Lower leg skin (tissue), 4 donors: ENCODE measurements at regions not wholly inside any gene's neighbourhood (a gene's known extent, or its start where the extent isn't known, plus 50 kb on each side); places are given as distances from the start of the nearest gene placed in this dataset.

Source experiments
- DNase-seq, 2 donors: peaks; one replicate each; pipeline ENCODE4 v3.0.0-alpha.2; 2019; ENCODE audit warnings: low spot score in 2 of 2
- H3K4me3 ChIP-seq: fragments of 200-600 bp; sonication (generic); 2 replicates; pipeline ENCODE4 v1.5.1; 2017; ENCODE audit warnings: mild to moderate bottlenecking, low read depth; ENCODE audit not compliant: poor library complexity, severe bottlenecking
- CTCF ChIP-seq, 3 donors: fragments of 450-650 bp; IDR thresholded peaks; one replicate each; pipeline ENCODE4 v1.5.1; 2016; ENCODE audit warnings: antibody characterized with exemption in 3 of 3, mild to moderate bottlenecking in 3 of 3, moderate library complexity in 2 of 3
- POLR2A ChIP-seq, 2 donors: fragments of 450-650 bp; IDR thresholded peaks; one replicate each; pipeline ENCODE4 v1.6.1; 2016 to 2017; ENCODE audit warnings: antibody characterized with exemption in 2 of 2, mild to moderate bottlenecking in 1 of 2, moderate library complexity in 1 of 2
- WGBS, 2 donors: methylation state at CpG; one replicate each; pipeline ENCODE4 v1.1.5; 2018; 5-methylcytosine and 5-hydroxymethylcytosine counted together
- intact Hi-C: fragments of 100-400 bp; cut with DNase I; formaldehyde crosslinking; loops from one replicate; pipeline ENCODE4 v1.15.0; 2023; ENCODE audit warnings: low total_unique reads

GRCh38 chr3:3281024-3281423 is 101.5 kb upstream of the CRBN start:
- intact Hi-C loops: no loop called here
- no peak overlapping the region for H3K4me3 ChIP-seq
- DNase-seq: no peak
- 65 to 71% methylated on average over 2 of the region's 2 CpGs for WGBS, 2 donors
- TF ChIP-seq CTCF (IDR thresholded peaks at IDR 0.05): no peak
- no peak for TF ChIP-seq POLR2A (IDR thresholded peaks at IDR 0.05)

DNA sequence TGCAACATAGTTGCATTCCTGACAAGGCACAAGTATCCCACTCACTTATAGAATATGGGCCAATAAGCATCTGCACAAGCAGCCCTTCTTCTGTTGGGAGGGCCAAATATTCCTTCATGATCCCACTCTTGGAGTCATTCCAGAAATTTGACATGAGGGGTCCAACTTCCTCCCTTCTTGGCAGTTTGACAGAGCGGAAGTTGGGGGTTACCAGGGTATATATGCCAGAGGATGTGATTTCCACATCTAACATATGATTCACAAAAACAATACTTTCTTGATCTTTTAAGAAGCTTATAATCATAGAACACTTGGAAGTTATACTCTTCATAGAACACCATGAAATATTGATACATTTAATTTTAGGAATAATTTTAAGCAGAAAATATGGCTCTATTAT is 100.9 kb upstream of the CRBN start:
- no peak for DNase-seq
- TF ChIP-seq POLR2A (IDR thresholded peaks at IDR 0.05) (no peak), CTCF (IDR thresholded peaks at IDR 0.05) (no peak)
- 53 to 74% methylated on average over 1 of the region's 1 CpG for WGBS, 2 donors
- no peak overlapping the region for H3K4me3 ChIP-seq
- intact Hi-C loops: no loop called here

DNA sequence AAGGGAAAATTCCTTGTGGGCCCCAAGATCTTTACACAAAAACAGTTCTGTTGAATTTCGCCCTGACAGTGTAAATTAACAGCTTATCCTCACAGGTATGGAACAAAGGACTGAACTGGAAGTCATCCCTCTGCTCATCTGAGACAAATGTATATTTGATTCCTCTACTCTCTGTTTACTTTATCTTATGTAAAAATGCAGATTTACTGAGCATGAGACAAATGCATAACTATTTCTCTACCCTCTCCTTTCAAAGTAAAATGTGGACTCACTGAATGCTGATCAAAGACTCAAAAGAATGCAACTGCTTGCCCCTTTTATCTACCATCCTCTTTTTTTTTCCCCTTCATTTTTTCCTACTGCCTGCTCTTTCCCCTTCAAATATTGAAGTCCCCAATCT is 98.6 kb upstream of the CRBN start:
- DNase-seq: no peak
- 50 to 52% methylated on average over 1 of the region's 1 CpG for WGBS, 2 donors
- H3K4me3 ChIP-seq: no peak overlapping the region
- no peak for TF ChIP-seq POLR2A (IDR thresholded peaks at IDR 0.05)
- no peak for TF ChIP-seq CTCF (IDR thresholded peaks at IDR 0.05)
- intact Hi-C loops: no loop called here

- WGBS, 2 donors: 90 to 91% methylated on average over 2 of the region's 2 CpGs
- DNase-seq: no peak
- intact Hi-C loops: no loop called here
- H3K4me3 ChIP-seq: no peak overlapping the region
- TF ChIP-seq CTCF (IDR thresholded peaks at IDR 0.05) (no peak), POLR2A (IDR thresholded peaks at IDR 0.05) (no peak)
Observed at GRCh38 chr3:3276630-3277029, 97.1 kb upstream of the CRBN start.

DNA sequence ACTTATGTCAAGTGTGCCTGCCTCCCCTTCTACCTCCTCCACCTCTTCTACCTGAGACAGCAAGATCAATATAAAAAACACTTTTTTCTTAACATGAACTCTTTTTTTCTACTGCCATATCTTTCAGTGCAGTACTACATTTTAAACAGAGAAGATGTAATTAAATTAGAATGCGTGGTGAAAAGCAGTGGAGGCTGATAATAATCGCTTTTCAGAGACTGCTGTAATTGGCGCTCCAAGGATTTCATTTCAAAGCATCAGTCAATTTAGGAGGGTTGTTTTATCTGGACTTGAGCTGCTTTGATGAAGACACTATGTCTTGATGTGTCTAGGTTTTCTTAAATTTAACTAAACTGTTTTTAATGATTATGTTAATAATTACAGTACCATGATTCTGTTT is 85.3 kb upstream of the CRBN start:
- TF ChIP-seq CTCF (IDR thresholded peaks at IDR 0.05) (no peak), POLR2A (IDR thresholded peaks at IDR 0.05) (no peak)
- WGBS, 2 donors: 90 to 92% methylated on average over 3 of the region's 3 CpGs
- DNase-seq: no peak
- H3K4me3 ChIP-seq: no peak overlapping the region
- intact Hi-C loops: no loop called here

DNA sequence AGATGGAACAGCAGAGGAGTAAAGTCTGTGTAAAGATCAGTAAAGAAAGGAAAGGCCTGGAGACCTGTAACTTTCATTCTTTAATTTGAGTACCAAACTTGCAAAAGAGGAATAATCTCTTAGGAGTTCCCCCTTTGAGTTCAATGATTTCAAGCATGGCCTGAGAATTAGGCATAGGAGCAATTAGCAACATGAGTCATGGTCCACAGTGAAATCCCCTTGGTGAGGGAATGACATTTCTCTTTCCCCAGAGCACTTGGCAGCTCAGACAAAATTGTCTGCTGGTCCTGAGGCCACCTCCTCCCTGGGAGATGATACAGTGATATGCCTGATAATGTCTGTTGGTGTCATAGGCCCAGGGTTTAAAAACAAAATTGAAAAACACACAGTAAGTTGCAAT is 81.4 kb upstream of the CRBN start:
- no peak overlapping the region for H3K4me3 ChIP-seq
- intact Hi-C loops: no loop called here
- TF ChIP-seq CTCF (IDR thresholded peaks at IDR 0.05): no peak
- DNase-seq: no peak
